H1 (cell line): ENCODE measurements at regions not wholly inside any gene's neighbourhood (a gene's known extent, or its start where the extent isn't known, plus 50 kb on each side); places are given as distances from the start of the nearest gene placed in this dataset.

Experiments
- CTCF ChIA-PET: fragments of 300-600 bp; sonication (Branson Sonifier 250); formaldehyde crosslinking; loops from one replicate; lab custom pipeline; 2021; ENCODE audit not compliant: partially characterized antibody; lab: Charles Lee
- POLR2A ChIA-PET: fragments of 300-600 bp; sonication (Branson Sonifier 250); formaldehyde crosslinking; loops from one replicate; lab custom pipeline; 2021; ENCODE audit warnings: inconsistent platforms; ENCODE audit not compliant: partially characterized antibody; lab: Charles Lee
- DNase-seq, 2 experiments: peaks; one replicate each; pipeline versions ENCODE4 v3.0.0 to v3.0.0-alpha.2; 2010 to 2022; ENCODE audit warnings: low spot score in 2 of 2, low read depth in 1 of 2, mixed read lengths in 1 of 2
- FAIRE-seq: peaks from 2 replicates; lab custom pipeline; 2011; peaks lifted over from hg19 to GRCh38; lab: Jason Lieb, UNC
- H2AFZ ChIP-seq: 2 replicates; pipeline ENCODE4 v1.8.1; 2012; ENCODE audit warnings: low read length, inconsistent platforms
- H2AK5ac ChIP-seq: 2 replicates; pipeline ENCODE4 v1.6.1; 2013; ENCODE audit warnings: low read depth, low read length
- H2BK120ac ChIP-seq: replicated peaks from 2 replicates; pipeline ENCODE3; 2013; ENCODE audit warnings: low read depth, low read length, inconsistent platforms
- H2BK12ac ChIP-seq: 2 replicates; pipeline ENCODE4 v1.6.1; 2013; ENCODE audit warnings: low read depth, low read length
- H2BK15ac ChIP-seq: 2 replicates; pipeline ENCODE4 v1.6.1; 2013; ENCODE audit warnings: low read length
- H2BK20ac ChIP-seq: 2 replicates; pipeline ENCODE4 v1.6.1; 2013; ENCODE audit warnings: low read length
- H2BK5ac ChIP-seq: 2 replicates; pipeline ENCODE4 v1.6.1; 2013; ENCODE audit warnings: low read depth, low read length
- H3K14ac ChIP-seq: 2 replicates; pipeline ENCODE4 v1.6.1; 2013; ENCODE audit warnings: inconsistent platforms; ENCODE audit not compliant: insufficient read length
- H3K18ac ChIP-seq: 2 replicates; pipeline ENCODE4 v1.6.1; 2013; ENCODE audit warnings: low read length; ENCODE audit errors: extremely low read depth
- H3K23ac ChIP-seq: 2 replicates; pipeline ENCODE4 v1.6.1; 2013; ENCODE audit warnings: inconsistent platforms; ENCODE audit not compliant: insufficient read length
- H3K23me2 ChIP-seq: 2 replicates; pipeline ENCODE4 v1.6.1; 2013; ENCODE audit warnings: low read depth, low read length
- H3K27ac ChIP-seq: 2 replicates; pipeline ENCODE4 v1.6.1; 2011; ENCODE audit warnings: low read depth, low read length, inconsistent platforms
- H3K27me3 ChIP-seq, 4 experiments: replicated peaks in 1 of 4; 1 replicate in 1 of 4; 2 replicates in 3 of 4; pipeline versions ENCODE4 v1.6.1 to v1.8.1; 2011 to 2013; ENCODE audit warnings: low read length in 3 of 4, mild to moderate bottlenecking in 3 of 4, inconsistent platforms in 2 of 4, mixed read lengths in 2 of 4, moderate library complexity in 1 of 4; ENCODE audit not compliant: control insufficient read depth in 3 of 4, insufficient read depth in 3 of 4; ENCODE audit errors: extremely low read depth in 1 of 4
- H3K36me3 ChIP-seq, 4 experiments: 2 replicates each; pipeline versions ENCODE4 v1.6.1 to v1.8.1; 2011 to 2013; ENCODE audit warnings: mild to moderate bottlenecking in 4 of 4, low read length in 3 of 4, moderate library complexity in 2 of 4, control low read depth in 1 of 4, inconsistent platforms in 1 of 4; ENCODE audit not compliant: insufficient read depth in 4 of 4, control insufficient read depth in 2 of 4
- H3K4ac ChIP-seq: replicated peaks from 2 replicates; pipeline ENCODE3; 2013; ENCODE audit warnings: low read length, low read depth, mixed read lengths, inconsistent platforms; ENCODE audit not compliant: insufficient read length
- H3K4me1 ChIP-seq, 4 experiments: replicated peaks in 1 of 4; 1 replicate in 1 of 4; 2 replicates in 3 of 4; pipeline versions ENCODE4 v1.6.1 to v1.8.1; 2011 to 2013; ENCODE audit warnings: low read length in 3 of 4, inconsistent platforms in 2 of 4, mixed read lengths in 1 of 4; ENCODE audit not compliant: insufficient read depth in 4 of 4, control insufficient read depth in 3 of 4
- H3K4me2 ChIP-seq, 2 experiments: 2 replicates each; pipeline versions ENCODE4 v1.6.1 to v1.8.1; 2011 to 2013; ENCODE audit warnings: low read depth in 2 of 2, low read length in 2 of 2, control low read depth in 1 of 2, inconsistent platforms in 1 of 2, mild to moderate bottlenecking in 1 of 2; ENCODE audit not compliant: insufficient read depth in 1 of 2
- H3K4me3 ChIP-seq, 4 experiments: fragments of 200-600, 300-600 bp in 1 of 4; sonication (generic), shearing (Covaris generic), sonication (Bioruptor Twin) in 1 of 4; 2 replicates each; pipeline versions ENCODE4 v1.5.1 to v1.8.1; 2011 to 2016; ENCODE audit warnings: low read length in 4 of 4, low read depth in 3 of 4, control low read depth in 2 of 4, inconsistent platforms in 2 of 4, mild to moderate bottlenecking in 2 of 4, mixed read lengths in 1 of 4, moderate library complexity in 1 of 4; ENCODE audit not compliant: insufficient read depth in 2 of 4; ENCODE audit errors: extremely low read depth in 1 of 4
- H3K56ac ChIP-seq: replicated peaks from 2 replicates; pipeline ENCODE3; 2013; ENCODE audit warnings: low read depth, mild to moderate bottlenecking, mixed read lengths, low read length, inconsistent platforms; ENCODE audit not compliant: insufficient read length
- H3K79me1 ChIP-seq: 2 replicates; pipeline ENCODE4 v1.6.1; 2013; ENCODE audit warnings: low read depth, low read length, control low read depth
- H3K79me2 ChIP-seq, 2 experiments: 2 replicates each; pipeline versions ENCODE4 v1.6.1 to v1.8.1; 2012 to 2013; ENCODE audit warnings: low read length in 2 of 2, mild to moderate bottlenecking in 2 of 2, inconsistent platforms in 1 of 2; ENCODE audit not compliant: insufficient read depth in 2 of 2, control insufficient read depth in 1 of 2
- H3K9ac ChIP-seq, 4 experiments: replicated peaks in 1 of 4; 1 replicate in 1 of 4; 2 replicates in 3 of 4; pipeline versions ENCODE4 v1.6.1 to v1.8.1; 2011 to 2013; ENCODE audit warnings: low read depth in 3 of 4, low read length in 3 of 4, control low read depth in 2 of 4, mild to moderate bottlenecking in 2 of 4, moderate library complexity in 2 of 4, inconsistent platforms in 1 of 4; ENCODE audit errors: extremely low read depth in 1 of 4
- H3K9me3 ChIP-seq, 2 experiments: 2 replicates each; pipeline versions ENCODE4 v1.6.1 to v1.8.1; 2012 to 2013; ENCODE audit warnings: mild to moderate bottlenecking in 2 of 2, moderate library complexity in 2 of 2, control low read depth in 1 of 2, inconsistent platforms in 1 of 2, low read depth in 1 of 2, low read length in 1 of 2, mixed read lengths in 1 of 2; ENCODE audit not compliant: insufficient read depth in 2 of 2
- H4K20me1 ChIP-seq, 2 experiments: replicated peaks in 1 of 2; 2 replicates each; pipeline versions ENCODE3 to v1.8.1; 2011 to 2013; ENCODE audit warnings: inconsistent platforms in 2 of 2, low read length in 2 of 2, mild to moderate bottlenecking in 1 of 2; ENCODE audit not compliant: insufficient read depth in 2 of 2, control insufficient read depth in 1 of 2
- H4K5ac ChIP-seq: 2 replicates; pipeline ENCODE4 v1.6.1; 2013; ENCODE audit warnings: low read length, low read depth, mixed read lengths, inconsistent platforms; ENCODE audit not compliant: insufficient read length
- H4K8ac ChIP-seq: 2 replicates; pipeline ENCODE4 v1.8.0; 2013; ENCODE audit warnings: mild to moderate bottlenecking, moderate library complexity, low read length, inconsistent platforms; ENCODE audit not compliant: insufficient read depth; ENCODE audit errors: extremely low read depth
- H4K91ac ChIP-seq: replicated peaks from 2 replicates; pipeline ENCODE3; 2013; ENCODE audit warnings: low read length, mixed read lengths, inconsistent platforms; ENCODE audit not compliant: insufficient read length
- EP300 ChIP-seq, 2 experiments: IDR thresholded peaks; 1 replicate in 1 of 2; 2 replicates in 1 of 2; pipeline ENCODE4 v1.6.1; 2011 to 2012; ENCODE audit warnings: low read depth in 2 of 2, low read length in 2 of 2, mild to moderate bottlenecking in 2 of 2, borderline replicate concordance in 1 of 2, inconsistent platforms in 1 of 2, moderate library complexity in 1 of 2
- KDM1A ChIP-seq: fragments of 200-600, 300-600 bp; sonication (generic); IDR thresholded peaks from 2 replicates; pipeline ENCODE4 v1.7.1; 2016; ENCODE audit warnings: mild to moderate bottlenecking, low read length, borderline replicate concordance
- POU5F1 ChIP-seq: IDR thresholded peaks from 2 replicates; pipeline ENCODE4 v1.6.1; 2011; ENCODE audit warnings: low read depth, mild to moderate bottlenecking, low read length, moderate library complexity
- SP1 ChIP-seq: IDR thresholded peaks from 2 replicates; pipeline ENCODE4 v1.6.1; 2011; ENCODE audit warnings: low read depth, low read length
- TCF12 ChIP-seq: IDR thresholded peaks from 2 replicates; pipeline ENCODE4 v1.6.1; 2011; ENCODE audit warnings: low read depth, mild to moderate bottlenecking, low read length
- WGBS, 2 experiments: shearing (Covaris generic) in 1 of 2; methylation state at CpG; one replicate each; pipeline versions ENCODE4 v1.1.6 to v1.1.7; 2013 to 2015; ENCODE audit warnings: low lambda C conversion rate in 2 of 2, mixed read lengths in 2 of 2, inconsistent platforms in 1 of 2, low coverage in 1 of 2, missing lambda C conversion rate in 1 of 2; ENCODE audit not compliant: insufficient replicate concordance in 2 of 2, insufficient coverage in 1 of 2, insufficient read length in 1 of 2; ENCODE audit errors: extremely low coverage in 1 of 2, missing lambda C conversion rate in 1 of 2; 5-methylcytosine and 5-hydroxymethylcytosine counted together

- H4K5ac ChIP-seq, result peak overlapping the region; percentile 66
- H3K79me1 ChIP-seq, result no peaks in the 10 kb centered on the region
- no peak overlapping the region for H2BK15ac ChIP-seq
- no peak overlapping the region for H3K18ac ChIP-seq
- no peaks in the 10 kb centered on the region for H3K27me3 ChIP-seq
- no peaks in the 10 kb centered on the region for H3K36me3 ChIP-seq
- H3K4me1 ChIP-seq, result peaks cover 0 to 3% (median 1%) of the 10 kb centered on the region in 4 experiments; a peak in 2 of 7 replicates
- no peak overlapping the region for H2AK5ac ChIP-seq
- H4K20me1 ChIP-seq, result no peaks in the 10 kb centered on the region
- H2BK120ac ChIP-seq, result peak overlapping the region; percentile 50
- no peak overlapping the region for H2BK12ac ChIP-seq
- H4K8ac ChIP-seq, result no peak overlapping the region
- no peak overlapping the region for H3K14ac ChIP-seq
- H3K4ac ChIP-seq, result no peak overlapping the region
- no peak overlapping the region for H2BK20ac ChIP-seq
- no peaks in the 10 kb centered on the region for H3K23me2 ChIP-seq
- H3K4me2 ChIP-seq, result peak overlapping the region in 1 of 2 experiments; percentile 37; a peak in 2 of 4 replicates
- no peak overlapping the region; a peak in 1 of 8 replicates for H3K4me3 ChIP-seq
- no peak for FAIRE-seq
- CTCF ChIA-PET, result interaction anchor here (0.6 kb wide), 1 partner anchor 503 kb away, joined by 3 read pairs; no protein-coding TSS in a partner anchor
- no peak overlapping the region for H4K91ac ChIP-seq
- H3K23ac ChIP-seq, result no peak overlapping the region
- DNase-seq, result peak in 1 of 2 experiments; percentile 10
- no peak overlapping the region for H3K27ac ChIP-seq
- POLR2A ChIA-PET, result no interaction called here
- no peaks in the 10 kb centered on the region for H3K79me2 ChIP-seq
- no peak overlapping the region for H3K9ac ChIP-seq
- H3K56ac ChIP-seq, result no peak overlapping the region
- H2BK5ac ChIP-seq, result no peak overlapping the region
- no peak overlapping the region for H2AFZ ChIP-seq
- WGBS, 2 experiments, result 26% methylated on average over 2 of the region's 2 CpGs; no CpG with 5 or more reads in 1 of the 2 experiments
- peaks cover 0 to 5% of the 10 kb centered on the region in 2 experiments; a peak in 1 of 4 replicates for H3K9me3 ChIP-seq
- peak; percentile 55; the same call in 1 of the 2 replicates for TF ChIP-seq TCF12
- TF ChIP-seq KDM1A, result no peak
- TF ChIP-seq SP1, result no peak
- TF ChIP-seq EP300 (IDR thresholded peaks at IDR 0.05; ENCODE audit: borderline replicate concordance in 1 of 2, low read depth in 2 of 2, low read length in 2 of 2), result peak in 1 of 2 experiments; percentile 22; a peak in 1 of 3 replicates
- TF ChIP-seq POU5F1, result peak; percentile 51; the same call in 1 of the 2 replicates
Observed at GRCh38 chr3:81823882-81824395, 62.5 kb upstream of the GBE1 start.
